HG03520 (cell line): ENCODE measurements at regions not wholly inside any gene's neighbourhood (a gene's known extent, or its start where the extent isn't known, plus 50 kb on each side); places are given as distances from the start of the nearest gene placed in this dataset.
"Not testable (repeated sequence)": the region's sequence is repeated elsewhere in the genome, so short reads cannot be mapped to it uniquely, and the experiment has no call there.

Experiments used
- ATAC-seq: cut with Tn5 transposase; IDR thresholded peaks from one replicate; pipeline ENCODE4 v1.9.1; 2021; ENCODE audit warnings: mild to moderate bottlenecking, moderate library complexity; ENCODE audit not compliant: unreplicated experiment

GRCh38 chr3:14272959-14273560 is 94.4 kb downstream of the LSM3 start:
- ATAC-seq = not testable (repeated sequence)

GRCh38 chr3:14273901-14274611 is 95.4 kb downstream of the LSM3 start:
- ATAC-seq = no peak

- no peak for ATAC-seq
Observed at GRCh38 chr3:14274612-14274936, 96.0 kb downstream of the LSM3 start.

- ATAC-seq = no peak
Observed at GRCh38 chr3:14274999-14275961, 96.7 kb downstream of the LSM3 start.

GRCh38 chr3:14275962-14276909 is 97.6 kb downstream of the LSM3 start:
- ATAC-seq = no peak

GRCh38 chr3:14277557-14277956 is 98.9 kb downstream of the LSM3 start:
- ATAC-seq = no peak

GRCh38 chr3:14278265-14278798 is 99.7 kb downstream of the LSM3 start:
- no peak for ATAC-seq

GRCh38 chr3:14278799-14279625 is 100.4 kb downstream of the LSM3 start:
- no peak for ATAC-seq

- no peak for ATAC-seq
Observed at GRCh38 chr3:14279626-14280061, 101.0 kb downstream of the LSM3 start.

GRCh38 chr3:14280326-14280725 is 101.7 kb downstream of the LSM3 start:
- no peak for ATAC-seq

GRCh38 chr3:14281053-14281452 is 102.4 kb downstream of the LSM3 start:
- ATAC-seq = no peak

- no peak for ATAC-seq
Observed at GRCh38 chr3:14282001-14282705, 103.5 kb downstream of the LSM3 start.

GRCh38 chr3:14282706-14283075 is 104.1 kb downstream of the LSM3 start:
- no peak for ATAC-seq

GRCh38 chr3:14283092-14283812 is 104.6 kb downstream of the LSM3 start:
- no peak for ATAC-seq

- no peak for ATAC-seq
Observed at GRCh38 chr3:14283813-14284438, 105.3 kb downstream of the LSM3 start.

- no peak for ATAC-seq
Observed at GRCh38 chr3:14284694-14285547, 106.3 kb downstream of the LSM3 start.

- ATAC-seq = no peak
Observed at GRCh38 chr3:14285548-14285925, 106.9 kb downstream of the LSM3 start.
